ENCODE measurements at regions not wholly inside any gene's neighbourhood (a gene's known extent, or its start where the extent isn't known, plus 50 kb on each side); places are given as distances from the start of the nearest gene placed in this dataset.

DNA sequence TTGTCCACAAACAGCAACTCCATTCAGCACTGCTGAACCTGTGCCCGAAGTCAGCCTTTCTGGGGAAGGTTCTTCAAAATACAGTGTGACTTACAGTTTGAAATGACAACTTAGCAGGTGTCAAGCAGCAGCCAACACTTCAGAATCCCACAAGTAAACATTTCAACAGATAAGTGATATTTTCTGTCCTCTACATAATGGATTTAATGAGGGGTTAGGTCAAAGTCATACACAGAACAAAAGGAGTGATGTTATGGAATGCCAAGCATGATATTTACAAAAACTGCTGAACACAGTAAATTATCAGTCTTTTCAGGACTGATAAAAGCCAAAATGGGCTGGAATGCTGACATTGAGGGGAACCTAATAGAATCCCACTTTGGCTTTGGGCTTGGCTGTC is 77.6 kb upstream of the JAZF1 start:
- H4K91ac ChIP-seq (ENCODE audit: insufficient read depth, low read depth, low read length): no peak overlapping the region
- H2AK9ac ChIP-seq (replicated peaks; ENCODE audit: low read depth, low read length, poor library complexity): no peak overlapping the region
- H4K8ac ChIP-seq (ENCODE audit: low read depth in 2 of 2, low read length in 2 of 2): no peak overlapping the region
- ATAC-seq (ENCODE audit: low read depth) (no peak), DNase-seq (no peak)
- no peak overlapping the region for H3K14ac ChIP-seq (replicated peaks; ENCODE audit: low read depth, low read length)
- no peak overlapping the region for H2AK5ac ChIP-seq (ENCODE audit: low read depth, low read length)
- no peak overlapping the region for H3K18ac ChIP-seq (ENCODE audit: low read depth, low read length)
- H3K27me3 ChIP-seq (ENCODE audit: control insufficient read depth, insufficient read depth, low read length): peaks cover 23% of the 10 kb centered on the region
- dilution Hi-C loops (cut with HindIII; ENCODE audit: low sequenced_read_pairs, unreplicated experiment) (no loop called here), in situ Hi-C loops (cut with MboI; ENCODE audit: low sequenced_read_pairs) (no loop called here), intact Hi-C loops (cut with micrococcal nuclease) (no loop called here)
- H3K27ac ChIP-seq (ENCODE audit: insufficient read depth, low read length): no peak overlapping the region
- H3K36me3 ChIP-seq (ENCODE audit: control insufficient read depth, insufficient read depth, low read length): no peaks in the 10 kb centered on the region
- H2AFZ ChIP-seq (replicated peaks; ENCODE audit: low read length, poor library complexity): no peak overlapping the region
- ChIA-PET POLR2A (ENCODE audit: unreplicated experiment) (no interaction called here), CTCF (no interaction called here)
- no CpG with 5 or more reads among the region's 1 CpG for WGBS, 2 experiments (ENCODE audit: extremely low coverage in 2 of 2, insufficient read length in 1 of 2)
- no peak overlapping the region for H2BK20ac ChIP-seq (ENCODE audit: low read depth, low read length)
- peaks cover 2% of the 10 kb centered on the region; the same call in 1 of the 2 replicates for H3K4me1 ChIP-seq (ENCODE audit: control insufficient read depth, insufficient read depth, low read length)
- H2BK15ac ChIP-seq (ENCODE audit: low read depth, low read length): no peak overlapping the region
- no peaks in the 10 kb centered on the region for H4K20me1 ChIP-seq (ENCODE audit: insufficient read depth, low read length)
- H4K5ac ChIP-seq (ENCODE audit: low read depth, low read length): no peak overlapping the region
- H3K4me3 ChIP-seq (ENCODE audit: insufficient read depth, low read depth, low read length): no peak overlapping the region
- no peaks in the 10 kb centered on the region for H3K9me1 ChIP-seq (ENCODE audit: insufficient read depth, low read length)
- peak overlapping the region; percentile 45; the same call in 1 of the 2 replicates for H3K4me2 ChIP-seq (ENCODE audit: low read depth, low read length)
- BruUV-seq (replicated peaks): no TSS peak
- H3K9ac ChIP-seq (ENCODE audit: low read depth, low read length): no peak overlapping the region
- H3K56ac ChIP-seq (ENCODE audit: extremely low read depth, insufficient read depth, low read length): no peak overlapping the region
- no peak overlapping the region for H3K4ac ChIP-seq (ENCODE audit: low read depth, low read length)
- no peaks in the 10 kb centered on the region for H3K79me1 ChIP-seq (ENCODE audit: low read depth in 1 of 2, low read length in 2 of 2)
- TF ChIP-seq CTCF (conservative IDR thresholded peaks at IDR 0.05; ENCODE audit: low read depth, low read length): no peak
- no peak for TF ChIP-seq MAFK (IDR thresholded peaks at IDR 0.05; ENCODE audit: low read depth, low read length)
- no peak for TF ChIP-seq SMC3 (IDR thresholded peaks at IDR 0.05; ENCODE audit: low read depth, low read length)
- no peak for TF ChIP-seq BHLHE40 (IDR thresholded peaks at IDR 0.05; ENCODE audit: low read depth, low read length)
- no peak for TF ChIP-seq RCOR1 (IDR thresholded peaks at IDR 0.05; ENCODE audit: insufficient replicate concordance, low read length)
- TF ChIP-seq MAZ (IDR thresholded peaks at IDR 0.05; ENCODE audit: borderline replicate concordance, low read depth, low read length): no peak
- TF ChIP-seq CHD1 (IDR thresholded peaks at IDR 0.05; ENCODE audit: low read depth, low read length): no peak
- no peak for TF ChIP-seq CEBPB (IDR thresholded peaks at IDR 0.05; ENCODE audit: low read depth, low read length)
- no peak for TF ChIP-seq RFX5 (IDR thresholded peaks at IDR 0.05; ENCODE audit: low read depth, low read length)
- TF ChIP-seq FOS (IDR thresholded peaks at IDR 0.05; ENCODE audit: low read depth, low read length): no peak
- no peak overlapping the region for H2BK120ac ChIP-seq (ENCODE audit: low read depth, low read length)
- H3K23ac ChIP-seq (ENCODE audit: low read depth, low read length): no peak overlapping the region
- H2BK5ac ChIP-seq (ENCODE audit: low read depth, low read length, poor library complexity, severe bottlenecking): no peak overlapping the region
- H3K9me3 ChIP-seq (ENCODE audit: control insufficient read depth, insufficient read depth, low read length): no peaks in the 10 kb centered on the region

Data from IMR-90 (cell line).